ENCODE measurements at regions not wholly inside any gene's neighbourhood (a gene's known extent, or its start where the extent isn't known, plus 50 kb on each side); places are given as distances from the start of the nearest gene placed in this dataset.

GRCh38 chr2:198468136-198468535 is 663.7 kb downstream of the PLCL1 start:
- no peak for TF ChIP-seq ZFX (IDR thresholded peaks at IDR 0.05; ENCODE audit: borderline replicate concordance)
- TF ChIP-seq CTCF (IDR thresholded peaks at IDR 0.05), result no peak

DNA sequence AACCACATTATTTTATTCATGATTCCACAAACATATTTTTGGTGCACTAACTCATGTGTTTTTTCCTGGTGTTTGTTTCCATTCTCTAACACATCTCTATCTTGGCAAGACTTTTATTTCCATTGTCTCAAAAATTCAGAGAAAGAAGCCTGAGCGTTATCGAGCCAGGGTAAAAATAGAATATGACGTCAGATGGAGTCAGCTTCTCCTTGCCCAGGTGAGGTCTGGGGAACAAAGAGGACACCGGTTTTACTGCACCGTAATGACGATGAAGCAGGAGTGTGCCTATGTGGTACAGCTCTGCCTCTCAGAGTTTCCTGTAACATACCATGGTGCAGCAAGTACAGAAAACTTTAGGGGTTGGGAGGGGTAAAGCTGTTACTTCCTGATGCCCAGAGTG is 661.6 kb downstream of the PLCL1 start:
- TF ChIP-seq CTCF (IDR thresholded peaks at IDR 0.05), result no peak
- TF ChIP-seq ZFX (IDR thresholded peaks at IDR 0.05; ENCODE audit: borderline replicate concordance), result no peak
- H3K27ac ChIP-seq, result no peak overlapping the region

More at GRCh38 chr2:198468136-198468535, 663.7 kb downstream of the PLCL1 start:
- H3K27ac ChIP-seq, result no peak overlapping the region

GRCh38 chr2:198456418-198456817 is 652.0 kb downstream of the PLCL1 start:
- TF ChIP-seq CTCF (IDR thresholded peaks at IDR 0.05), result no peak
- no peak for TF ChIP-seq ZFX (IDR thresholded peaks at IDR 0.05; ENCODE audit: borderline replicate concordance)

DNA sequence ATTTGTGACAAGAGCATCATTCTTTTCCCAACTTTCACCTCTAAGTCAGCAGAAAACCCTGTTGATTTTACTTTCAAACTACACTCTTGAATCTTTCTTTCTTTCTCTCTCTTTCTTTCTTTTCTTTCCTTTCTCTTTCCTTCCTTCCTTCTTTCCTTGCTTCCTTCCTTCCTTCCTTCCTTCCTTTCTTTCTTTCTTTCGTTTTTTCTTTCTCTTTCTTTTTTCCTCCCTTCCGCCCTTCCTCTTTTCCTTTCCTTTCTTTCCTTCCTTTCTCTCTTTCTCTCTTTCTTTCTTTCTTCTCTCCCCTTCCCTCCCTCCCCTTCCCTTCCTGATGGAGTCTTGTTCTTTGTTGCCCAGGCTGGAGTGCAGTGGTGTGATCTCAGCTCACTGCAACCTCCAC is 649.5 kb downstream of the PLCL1 start:
- no peak for TF ChIP-seq CTCF (IDR thresholded peaks at IDR 0.05)
- TF ChIP-seq ZFX (IDR thresholded peaks at IDR 0.05; ENCODE audit: borderline replicate concordance), result no peak
- H3K27ac ChIP-seq, result no peak overlapping the region

More at GRCh38 chr2:198456418-198456817, 652.0 kb downstream of the PLCL1 start:
- H3K27ac ChIP-seq, result no peak overlapping the region

DNA sequence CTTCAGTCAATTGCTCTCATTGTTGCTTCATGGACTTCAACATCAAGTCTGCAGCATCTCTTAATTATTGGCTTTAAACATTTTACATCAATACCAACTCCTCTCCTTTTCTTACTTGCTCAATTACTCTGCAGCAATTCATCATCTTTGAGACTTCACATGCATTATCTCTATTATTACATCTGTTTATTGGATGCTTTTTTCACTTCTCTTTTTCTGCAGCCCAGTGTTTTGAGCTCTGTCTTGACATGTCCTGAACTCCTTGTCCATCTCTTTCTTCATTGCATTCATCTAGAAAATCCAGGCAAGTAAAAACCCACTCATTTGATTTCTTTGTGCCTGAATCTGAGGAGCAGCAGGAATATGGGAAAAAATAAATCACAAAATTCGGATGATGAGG is 647.9 kb downstream of the PLCL1 start:
- no peak overlapping the region for H3K27ac ChIP-seq
- TF ChIP-seq ZFX (IDR thresholded peaks at IDR 0.05; ENCODE audit: borderline replicate concordance) (no peak), CTCF (IDR thresholded peaks at IDR 0.05) (no peak)

DNA sequence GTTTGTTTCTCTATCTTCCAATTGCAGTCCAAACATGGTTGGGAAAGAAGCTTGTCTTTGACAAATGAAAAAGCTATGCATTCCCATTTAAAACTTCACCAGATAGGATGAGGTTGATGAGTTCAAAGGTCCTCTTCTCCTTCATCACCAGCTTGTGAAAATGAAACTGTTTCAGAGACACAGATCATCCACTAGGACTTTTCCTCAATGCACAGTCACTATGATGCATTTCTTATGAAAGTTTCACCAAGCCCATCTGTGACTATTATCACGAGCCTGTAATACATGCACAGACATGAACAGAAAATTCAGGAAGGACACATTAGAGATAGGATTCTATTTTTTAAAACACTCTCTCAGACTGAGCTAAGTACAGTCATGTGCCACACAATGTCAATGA is 644.4 kb downstream of the PLCL1 start:
- TF ChIP-seq ZFX (IDR thresholded peaks at IDR 0.05; ENCODE audit: borderline replicate concordance), result no peak
- H3K27ac ChIP-seq, result no peak overlapping the region

- no peak overlapping the region for H3K27ac ChIP-seq
- TF ChIP-seq CTCF (IDR thresholded peaks at IDR 0.05), result no peak
- TF ChIP-seq ZFX (IDR thresholded peaks at IDR 0.05; ENCODE audit: borderline replicate concordance), result no peak
Measured at GRCh38 chr2:198444800-198445287, 640.5 kb downstream of the PLCL1 start.

DNA sequence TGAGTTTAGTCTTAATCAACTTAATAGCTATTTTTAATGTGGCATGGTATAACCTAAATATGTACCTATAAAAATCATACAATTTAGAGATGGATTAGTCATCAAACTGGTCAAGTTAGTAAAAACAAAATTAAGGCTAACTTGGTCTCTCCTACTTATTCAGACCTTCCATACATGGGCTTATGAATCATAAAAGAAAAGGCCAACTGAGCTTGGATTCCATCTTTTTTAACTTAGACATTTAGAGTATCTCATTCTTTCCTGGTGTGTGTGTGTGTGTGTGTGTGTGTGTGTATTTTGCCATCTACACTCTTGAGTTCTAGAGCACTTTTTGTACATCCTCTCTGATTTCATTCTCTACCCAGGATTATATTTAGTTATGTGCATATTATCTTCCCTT is 637.5 kb downstream of the PLCL1 start:
- H3K27ac ChIP-seq, result no peak overlapping the region
- no peak for TF ChIP-seq ZFX (IDR thresholded peaks at IDR 0.05; ENCODE audit: borderline replicate concordance)
- TF ChIP-seq CTCF (IDR thresholded peaks at IDR 0.05), result no peak

Data from 22Rv1 (cell line).